Activated CD8-positive, alpha-beta T cell treated with anti-CD3 and anti-CD28 coated beads for 36 hours (primary cell): ENCODE measurements at regions not wholly inside any gene's neighbourhood (a gene's known extent, or its start where the extent isn't known, plus 50 kb on each side); places are given as distances from the start of the nearest gene placed in this dataset.
A peak's percentile ranks its signal among the peaks of the same experiment; 100 is the strongest.

ENCODE experiments used
- ATAC-seq: fragments of 200-7000 bp; cut with Tn5 transposase; one replicate; pipeline ENCODE4 v1.10.0; 2021; ENCODE audit warnings: mild to moderate bottlenecking, moderate library complexity
- CTCF ChIA-PET: fragments of 350-600 bp; sonication (Branson Sonifier 250); formaldehyde crosslinking; loops from one replicate; lab custom pipeline; 2021; ENCODE audit warnings: antibody characterized with exemption; lab: Charles Lee
- POLR2A ChIA-PET: fragments of 350-600 bp; sonication (Branson Sonifier 250); formaldehyde crosslinking; loops from one replicate; lab custom pipeline; 2021; ENCODE audit warnings: antibody characterized with exemption; lab: Charles Lee
- DNase-seq: peaks from one replicate; pipeline ENCODE4 v3.0.0-alpha.2; 2020
- H3K27ac Mint-ChIP-seq: one replicate; pipeline ENCODE4 v1.8.0; 2021; ENCODE audit warnings: mild to moderate bottlenecking, mixed read lengths
- H3K27me3 Mint-ChIP-seq: one replicate; pipeline ENCODE4 v1.8.0; 2021; ENCODE audit warnings: mixed read lengths
- H3K36me3 Mint-ChIP-seq: one replicate; pipeline ENCODE4 v1.8.0; 2021; ENCODE audit warnings: low read depth, mixed read lengths
- H3K4me1 Mint-ChIP-seq: one replicate; pipeline ENCODE4 v1.8.0; 2021; ENCODE audit warnings: low read depth, mixed read lengths
- H3K4me3 Mint-ChIP-seq: one replicate; pipeline ENCODE4 v1.8.0; 2021; ENCODE audit warnings: mild to moderate bottlenecking, moderate library complexity, mixed read lengths
- H3K9me3 Mint-ChIP-seq: one replicate; pipeline ENCODE4 v1.8.0; 2021; ENCODE audit warnings: mixed read lengths
- intact Hi-C: fragments of 100-400 bp; cut with micrococcal nuclease; formaldehyde crosslinking; loops from one replicate; pipeline ENCODE4 v1.10.0; 2022
- TF ChIP-seq, protein P1 (sequence below): fragments of 200-600 bp; IDR thresholded peaks from one replicate; pipeline ENCODE4 v1.8.0; 2022; ENCODE audit warnings: antibody characterized with exemption, mild to moderate bottlenecking

DNA sequence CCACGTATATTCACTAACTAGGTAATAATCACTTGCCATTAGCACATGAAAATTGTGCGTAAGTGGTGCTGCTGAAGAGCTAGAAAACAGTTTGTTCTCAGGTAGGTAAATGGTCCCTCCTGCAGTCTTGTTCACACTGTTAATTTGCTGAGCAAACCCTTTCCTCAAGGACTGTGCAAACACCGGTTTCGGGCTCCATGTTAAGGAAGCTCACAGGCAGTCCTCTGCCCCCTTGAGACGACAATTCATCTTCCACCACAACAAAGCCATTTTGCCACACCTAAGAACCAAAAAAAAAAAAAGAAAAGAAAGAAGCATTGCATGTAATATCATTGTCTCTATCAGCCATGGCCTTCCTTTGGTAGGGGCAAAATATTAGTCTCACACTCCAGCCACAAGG, 193.9 kb downstream of the BCL11A start:
- Mint-ChIP-seq H3K4me3 (no peak overlapping the region), H3K27ac (no peak overlapping the region), H3K36me3 (no peaks in the 10 kb centered on the region), H3K27me3 (peaks cover 9% of the 10 kb centered on the region), H3K4me1 (peaks cover 8% of the 10 kb centered on the region), H3K9me3 (no peaks in the 10 kb centered on the region)
- ATAC-seq (no peak), DNase-seq (no peak)
- ChIA-PET POLR2A (no interaction called here), CTCF (no interaction called here)
- intact Hi-C loops, result no loop called here
- TF ChIP-seq, protein P1, sequence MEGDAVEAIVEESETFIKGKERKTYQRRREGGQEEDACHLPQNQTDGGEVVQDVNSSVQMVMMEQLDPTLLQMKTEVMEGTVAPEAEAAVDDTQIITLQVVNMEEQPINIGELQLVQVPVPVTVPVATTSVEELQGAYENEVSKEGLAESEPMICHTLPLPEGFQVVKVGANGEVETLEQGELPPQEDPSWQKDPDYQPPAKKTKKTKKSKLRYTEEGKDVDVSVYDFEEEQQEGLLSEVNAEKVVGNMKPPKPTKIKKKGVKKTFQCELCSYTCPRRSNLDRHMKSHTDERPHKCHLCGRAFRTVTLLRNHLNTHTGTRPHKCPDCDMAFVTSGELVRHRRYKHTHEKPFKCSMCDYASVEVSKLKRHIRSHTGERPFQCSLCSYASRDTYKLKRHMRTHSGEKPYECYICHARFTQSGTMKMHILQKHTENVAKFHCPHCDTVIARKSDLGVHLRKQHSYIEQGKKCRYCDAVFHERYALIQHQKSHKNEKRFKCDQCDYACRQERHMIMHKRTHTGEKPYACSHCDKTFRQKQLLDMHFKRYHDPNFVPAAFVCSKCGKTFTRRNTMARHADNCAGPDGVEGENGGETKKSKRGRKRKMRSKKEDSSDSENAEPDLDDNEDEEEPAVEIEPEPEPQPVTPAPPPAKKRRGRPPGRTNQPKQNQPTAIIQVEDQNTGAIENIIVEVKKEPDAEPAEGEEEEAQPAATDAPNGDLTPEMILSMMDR, result no peak

DNA sequence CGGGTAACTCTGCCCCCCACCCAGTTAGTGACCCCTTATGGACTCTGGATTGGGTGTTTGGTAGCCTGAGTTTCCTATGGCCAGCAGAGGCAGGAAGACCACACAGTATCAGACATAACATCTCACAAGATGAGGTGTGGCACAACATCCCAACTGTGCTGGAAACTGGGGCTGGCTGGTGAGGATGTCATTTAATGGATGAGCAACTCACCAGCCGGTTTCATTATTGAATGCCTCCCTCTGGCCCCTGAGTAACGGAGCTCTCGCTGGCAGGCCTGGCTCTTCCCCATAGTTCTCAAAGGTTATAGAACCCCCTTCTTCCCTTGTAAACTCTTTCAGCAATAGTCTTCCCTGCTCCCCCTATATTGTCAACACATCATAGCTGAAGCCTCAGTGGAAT, 195.0 kb downstream of the BCL11A start:
- Mint-ChIP-seq H3K27me3 (peaks cover 11% of the 10 kb centered on the region), H3K36me3 (no peaks in the 10 kb centered on the region), H3K4me3 (no peak overlapping the region), H3K9me3 (no peaks in the 10 kb centered on the region), H3K27ac (no peak overlapping the region), H3K4me1 (peaks cover 8% of the 10 kb centered on the region)
- ATAC-seq (no peak), DNase-seq (no peak)
- ChIA-PET POLR2A (no interaction called here), CTCF (interaction anchor here (1.3 kb wide), 1 partner anchor 224 kb away, joined by 3 read pairs; no protein-coding TSS in a partner anchor)
- intact Hi-C loops, result no loop called here
- TF ChIP-seq, protein P1, result no peak

DNA sequence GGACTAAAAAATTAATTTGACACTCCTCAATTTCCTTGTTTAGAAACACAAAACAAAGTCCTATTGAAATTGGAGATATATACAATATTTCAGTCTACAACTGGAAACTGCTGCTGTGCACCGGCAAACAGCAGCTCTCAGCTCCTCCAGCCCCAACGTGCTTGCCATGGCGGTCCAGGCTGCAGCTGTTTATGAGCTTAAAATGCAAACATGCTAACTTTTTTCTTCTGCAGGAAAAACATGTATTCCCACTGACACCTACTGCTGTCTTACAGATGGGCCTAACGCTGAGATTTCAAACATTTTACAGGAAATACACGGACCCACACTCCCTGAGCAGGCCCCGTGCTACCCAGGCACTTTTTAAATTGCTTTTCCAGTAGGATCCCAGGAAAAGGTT, 195.5 kb downstream of the BCL11A start:
- Mint-ChIP-seq H3K27ac (no peak overlapping the region), H3K36me3 (no peaks in the 10 kb centered on the region), H3K4me1 (peaks cover 8% of the 10 kb centered on the region), H3K27me3 (peaks cover 11% of the 10 kb centered on the region), H3K4me3 (no peak overlapping the region), H3K9me3 (no peaks in the 10 kb centered on the region)
- TF ChIP-seq, protein P1, result no peak
- ChIA-PET CTCF (interaction anchor here (1.3 kb wide), 1 partner anchor 224 kb away, joined by 3 read pairs; no protein-coding TSS in a partner anchor), POLR2A (interaction anchor here (0.6 kb wide), 1 partner anchor 1087 kb away, joined by 3 read pairs; no protein-coding TSS in a partner anchor)
- intact Hi-C loops, result no loop called here
- no peak for DNase-seq
- no peak for ATAC-seq

DNA sequence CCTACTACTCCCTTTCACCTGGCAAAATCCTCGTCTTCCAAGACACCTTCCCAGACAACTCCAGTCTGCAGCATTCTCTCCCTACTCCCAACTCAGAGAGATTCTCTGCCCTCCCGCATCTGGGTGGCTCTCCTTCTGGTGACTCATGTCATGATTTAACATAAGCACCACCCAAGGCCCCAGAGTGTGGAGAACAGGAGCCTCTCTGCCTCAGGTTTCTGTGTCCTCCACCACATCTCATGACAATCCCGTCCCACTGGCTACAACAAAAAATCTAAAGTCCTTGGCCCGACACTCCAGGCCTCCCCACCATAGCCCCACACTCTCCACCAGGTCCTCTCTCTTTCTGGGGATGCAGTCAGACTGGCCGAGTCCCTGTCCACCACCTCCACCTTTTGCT, 197.1 kb downstream of the BCL11A start:
- ATAC-seq (no peak), DNase-seq (peak; percentile 3)
- H3K4me3 Mint-ChIP-seq, result no peak overlapping the region
- intact Hi-C loops, result no loop called here
- H3K27me3 Mint-ChIP-seq, result peaks cover 9% of the 10 kb centered on the region
- POLR2A ChIA-PET, result no interaction called here
- CTCF ChIA-PET, result no interaction called here
- TF ChIP-seq, protein P1, result no peak
- H3K27ac Mint-ChIP-seq, result no peak overlapping the region
- H3K9me3 Mint-ChIP-seq, result no peaks in the 10 kb centered on the region
- peaks cover 8% of the 10 kb centered on the region for H3K4me1 Mint-ChIP-seq
- H3K36me3 Mint-ChIP-seq, result no peaks in the 10 kb centered on the region

DNA sequence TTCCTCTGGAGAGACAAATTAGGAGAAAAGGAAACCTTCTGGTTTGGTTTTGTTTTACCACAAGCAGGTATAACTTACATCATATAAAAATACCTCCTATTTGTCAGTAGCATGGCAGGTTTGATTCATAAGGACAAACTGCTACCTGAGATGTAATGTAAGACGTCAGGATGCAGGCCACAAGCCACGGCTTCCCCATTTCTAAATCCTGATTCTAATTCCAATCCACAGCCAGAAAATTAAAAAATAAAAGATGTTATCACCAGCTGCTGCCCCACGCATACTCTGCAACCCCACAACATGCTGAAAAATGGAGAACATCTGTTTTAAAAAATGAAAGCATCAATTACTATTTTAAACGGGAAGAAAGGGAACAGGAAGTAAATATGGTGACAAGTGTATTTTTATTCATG, 197.6 kb downstream of the BCL11A start:
- H3K27ac Mint-ChIP-seq, result no peak overlapping the region
- H3K4me3 Mint-ChIP-seq, result no peak overlapping the region
- ATAC-seq (no peak), DNase-seq (no peak)
- H3K4me1 Mint-ChIP-seq, result peaks cover 8% of the 10 kb centered on the region
- ChIA-PET CTCF (no interaction called here), POLR2A (no interaction called here)
- H3K27me3 Mint-ChIP-seq, result peaks cover 9% of the 10 kb centered on the region
- intact Hi-C loops, result no loop called here
- no peaks in the 10 kb centered on the region for H3K36me3 Mint-ChIP-seq
- TF ChIP-seq, protein P1, result no peak
- no peaks in the 10 kb centered on the region for H3K9me3 Mint-ChIP-seq
